ENCODE measurements at regions not wholly inside any gene's neighbourhood (a gene's known extent, or its start where the extent isn't known, plus 50 kb on each side); places are given as distances from the start of the nearest gene placed in this dataset.

DNA sequence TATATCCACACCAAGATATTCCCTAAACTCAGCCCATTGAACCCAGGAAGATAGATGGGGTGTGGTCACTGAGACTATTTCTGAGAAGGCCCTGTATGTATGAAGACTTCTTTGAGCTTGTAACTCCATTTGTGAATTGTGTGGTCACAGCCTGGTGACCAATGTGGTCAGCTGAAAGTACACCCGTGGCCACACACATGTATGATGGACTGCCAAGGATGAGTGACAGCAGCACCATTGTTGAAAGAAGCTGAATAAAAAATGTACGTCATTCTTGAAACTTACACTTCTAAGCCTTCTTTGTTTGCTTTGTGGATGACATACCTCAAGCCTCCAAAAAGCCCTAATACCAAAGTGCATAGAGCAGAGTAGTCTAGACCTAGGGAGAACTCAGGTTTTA lies 581.4 kb downstream of the RAB28 start:
- TF ChIP-seq TAF1 (IDR thresholded peaks at IDR 0.05; ENCODE audit: borderline replicate concordance, insufficient read depth, low read length) (no peak), FOXP2 (optimal IDR thresholded peaks at IDR 0.05; ENCODE audit: borderline replicate concordance, extremely low read depth, extremely low read length, insufficient read depth) (no peak), SIN3A (IDR thresholded peaks at IDR 0.05; ENCODE audit: borderline replicate concordance, insufficient read depth, low read length) (no peak), POLR2AphosphoS5 (IDR thresholded peaks at IDR 0.05; ENCODE audit: low read depth, low read length) (no peak)
- TF ChIP-seq, protein P1, sequence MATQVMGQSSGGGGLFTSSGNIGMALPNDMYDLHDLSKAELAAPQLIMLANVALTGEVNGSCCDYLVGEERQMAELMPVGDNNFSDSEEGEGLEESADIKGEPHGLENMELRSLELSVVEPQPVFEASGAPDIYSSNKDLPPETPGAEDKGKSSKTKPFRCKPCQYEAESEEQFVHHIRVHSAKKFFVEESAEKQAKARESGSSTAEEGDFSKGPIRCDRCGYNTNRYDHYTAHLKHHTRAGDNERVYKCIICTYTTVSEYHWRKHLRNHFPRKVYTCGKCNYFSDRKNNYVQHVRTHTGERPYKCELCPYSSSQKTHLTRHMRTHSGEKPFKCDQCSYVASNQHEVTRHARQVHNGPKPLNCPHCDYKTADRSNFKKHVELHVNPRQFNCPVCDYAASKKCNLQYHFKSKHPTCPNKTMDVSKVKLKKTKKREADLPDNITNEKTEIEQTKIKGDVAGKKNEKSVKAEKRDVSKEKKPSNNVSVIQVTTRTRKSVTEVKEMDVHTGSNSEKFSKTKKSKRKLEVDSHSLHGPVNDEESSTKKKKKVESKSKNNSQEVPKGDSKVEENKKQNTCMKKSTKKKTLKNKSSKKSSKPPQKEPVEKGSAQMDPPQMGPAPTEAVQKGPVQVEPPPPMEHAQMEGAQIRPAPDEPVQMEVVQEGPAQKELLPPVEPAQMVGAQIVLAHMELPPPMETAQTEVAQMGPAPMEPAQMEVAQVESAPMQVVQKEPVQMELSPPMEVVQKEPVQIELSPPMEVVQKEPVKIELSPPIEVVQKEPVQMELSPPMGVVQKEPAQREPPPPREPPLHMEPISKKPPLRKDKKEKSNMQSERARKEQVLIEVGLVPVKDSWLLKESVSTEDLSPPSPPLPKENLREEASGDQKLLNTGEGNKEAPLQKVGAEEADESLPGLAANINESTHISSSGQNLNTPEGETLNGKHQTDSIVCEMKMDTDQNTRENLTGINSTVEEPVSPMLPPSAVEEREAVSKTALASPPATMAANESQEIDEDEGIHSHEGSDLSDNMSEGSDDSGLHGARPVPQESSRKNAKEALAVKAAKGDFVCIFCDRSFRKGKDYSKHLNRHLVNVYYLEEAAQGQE (IDR thresholded peaks at IDR 0.05; ENCODE audit: insufficient read depth in 1 of 2, low read depth in 2 of 2, low read length in 2 of 2), result no peak

DNA sequence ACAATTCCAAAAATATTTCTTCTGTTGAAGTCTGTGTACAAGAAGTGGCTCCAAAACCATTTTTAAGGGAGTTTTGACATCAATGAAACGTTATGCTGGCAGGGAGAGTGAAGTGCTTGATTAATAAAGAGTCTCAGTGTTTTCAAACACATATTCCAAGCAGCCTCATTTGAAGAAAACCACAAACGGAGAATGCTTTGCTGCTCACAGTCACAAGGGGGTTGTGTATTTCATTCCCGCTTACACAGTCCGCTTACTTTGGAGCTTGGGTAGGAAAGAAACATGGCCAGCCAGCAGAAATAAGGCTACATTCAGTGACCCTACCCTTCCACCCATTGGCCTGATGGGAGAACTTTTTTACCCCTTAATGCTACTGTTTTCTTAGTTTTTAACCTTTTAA lies 586.2 kb downstream of the RAB28 start:
- no peak for TF ChIP-seq SIN3A (IDR thresholded peaks at IDR 0.05; ENCODE audit: borderline replicate concordance, insufficient read depth, low read length)
- TF ChIP-seq, protein P1 (IDR thresholded peaks at IDR 0.05; ENCODE audit: insufficient read depth in 1 of 2, low read depth in 2 of 2, low read length in 2 of 2), result no peak
- TF ChIP-seq FOXP2 (optimal IDR thresholded peaks at IDR 0.05; ENCODE audit: borderline replicate concordance, extremely low read depth, extremely low read length, insufficient read depth), result no peak
- no peak for TF ChIP-seq TAF1 (IDR thresholded peaks at IDR 0.05; ENCODE audit: borderline replicate concordance, insufficient read depth, low read length)

DNA sequence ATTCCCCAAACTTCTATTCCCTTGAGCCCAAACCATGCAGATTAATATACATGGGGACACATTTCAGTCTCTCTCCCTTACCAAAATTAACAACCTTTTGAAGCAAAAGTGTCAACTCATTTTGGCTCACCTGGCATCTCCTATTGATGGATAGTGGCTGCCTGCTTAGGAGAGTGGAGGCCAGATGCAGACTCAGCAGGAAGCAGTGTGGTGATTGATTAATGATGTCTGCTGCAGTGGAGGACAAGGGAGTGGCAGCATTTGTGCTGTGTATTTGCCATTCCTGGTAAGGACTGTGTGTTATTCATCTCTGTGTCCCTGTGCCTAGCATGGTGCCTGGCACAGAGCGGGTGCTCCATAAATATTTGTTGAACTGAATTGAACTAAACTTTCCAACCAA lies 590.1 kb downstream of the RAB28 start:
- TF ChIP-seq TAF1 (IDR thresholded peaks at IDR 0.05; ENCODE audit: borderline replicate concordance, insufficient read depth, low read length) (no peak), FOXP2 (optimal IDR thresholded peaks at IDR 0.05; ENCODE audit: borderline replicate concordance, extremely low read depth, extremely low read length, insufficient read depth) (no peak), POLR2AphosphoS5 (IDR thresholded peaks at IDR 0.05; ENCODE audit: low read depth, low read length) (no peak), SIN3A (IDR thresholded peaks at IDR 0.05; ENCODE audit: borderline replicate concordance, insufficient read depth, low read length) (no peak)
- TF ChIP-seq, protein P1 (IDR thresholded peaks at IDR 0.05; ENCODE audit: insufficient read depth in 1 of 2, low read depth in 2 of 2, low read length in 2 of 2), result no peak

DNA sequence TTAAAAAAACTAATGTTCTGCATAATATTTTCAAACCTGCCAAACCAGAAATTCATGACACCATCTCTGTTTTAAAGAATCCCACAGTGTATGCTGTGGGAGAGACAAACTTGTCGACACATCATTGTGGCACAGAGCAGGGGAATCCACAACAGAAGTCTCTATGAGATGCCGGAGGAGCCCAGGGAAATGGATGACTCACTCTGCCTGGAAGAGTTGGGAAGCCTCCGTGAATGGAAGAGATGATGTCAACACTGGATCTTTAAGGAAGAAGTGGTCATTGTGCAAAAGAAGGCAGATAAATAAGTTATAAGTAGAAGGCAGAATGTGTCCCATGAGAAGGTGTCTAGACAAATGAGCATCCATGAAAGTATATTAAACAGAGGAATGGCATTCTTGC lies 595.1 kb downstream of the RAB28 start:
- TF ChIP-seq, protein P1 (IDR thresholded peaks at IDR 0.05; ENCODE audit: insufficient read depth in 1 of 2, low read depth in 2 of 2, low read length in 2 of 2), result no peak
- TF ChIP-seq POLR2AphosphoS5 (IDR thresholded peaks at IDR 0.05; ENCODE audit: low read depth, low read length), result no peak
- no peak for TF ChIP-seq SIN3A (IDR thresholded peaks at IDR 0.05; ENCODE audit: borderline replicate concordance, insufficient read depth, low read length)
- TF ChIP-seq FOXP2 (optimal IDR thresholded peaks at IDR 0.05; ENCODE audit: borderline replicate concordance, extremely low read depth, extremely low read length, insufficient read depth), result no peak
- TF ChIP-seq TAF1 (IDR thresholded peaks at IDR 0.05; ENCODE audit: borderline replicate concordance, insufficient read depth, low read length), result no peak
